Neural crest cell (in vitro differentiated cells): ENCODE measurements at regions not wholly inside any gene's neighbourhood (a gene's known extent, or its start where the extent isn't known, plus 50 kb on each side); places are given as distances from the start of the nearest gene placed in this dataset.
A peak's percentile ranks its signal among the peaks of the same experiment; 100 is the strongest.

Source experiments
- DNase-seq: peaks from one replicate; pipeline ENCODE4 v3.0.0; 2021; ENCODE audit warnings: low read depth, mixed read lengths, low spot score
- H3K27ac Mint-ChIP-seq: one replicate; pipeline ENCODE4 v1.8.0; 2021; ENCODE audit warnings: mild to moderate bottlenecking, mixed read lengths; ENCODE audit not compliant: unreplicated experiment
- H3K27me3 Mint-ChIP-seq: 2 replicates; pipeline ENCODE4 v1.8.0; 2021; ENCODE audit warnings: low read depth, mild to moderate bottlenecking, mixed read lengths
- H3K36me3 Mint-ChIP-seq: 2 replicates; pipeline ENCODE4 v1.8.0; 2021; ENCODE audit warnings: low read depth, mild to moderate bottlenecking, mixed read lengths
- H3K4me1 Mint-ChIP-seq: 2 replicates; pipeline ENCODE4 v1.8.0; 2021; ENCODE audit warnings: mixed read lengths
- H3K4me3 Mint-ChIP-seq: one replicate; pipeline ENCODE4 v1.8.0; 2021; ENCODE audit warnings: mild to moderate bottlenecking, mixed read lengths
- H3K9me3 Mint-ChIP-seq: 2 replicates; pipeline ENCODE4 v1.8.0; 2021; ENCODE audit warnings: mixed read lengths
- TF ChIP-seq, protein P1 (sequence below): fragments of 200-600 bp; sonication (generic); conservative IDR thresholded peaks from 2 replicates; pipeline ENCODE4 v1.5.0; 2021; ENCODE audit warnings: antibody characterized with exemption, mild to moderate bottlenecking

DNA sequence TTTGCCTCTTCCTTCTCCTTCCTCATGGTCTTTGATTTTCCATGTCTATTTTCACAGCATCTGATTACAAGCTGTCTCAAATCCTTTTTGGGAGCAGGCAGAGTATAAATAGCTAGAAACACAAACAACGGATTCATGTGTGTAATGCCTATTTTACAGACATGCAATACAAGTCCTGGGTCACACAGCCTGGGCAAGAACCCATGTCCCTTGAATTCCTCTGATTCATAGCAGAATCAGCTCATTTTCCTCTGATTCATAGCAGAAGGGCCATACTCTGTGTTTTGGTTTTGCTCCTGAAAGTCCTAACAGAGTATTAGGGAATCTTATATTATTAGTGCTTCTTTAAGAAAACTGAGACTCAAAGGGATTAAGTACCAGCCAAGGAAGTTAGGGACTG, 71.3 kb downstream of the IRX5 start:
- TF ChIP-seq, protein P1, sequence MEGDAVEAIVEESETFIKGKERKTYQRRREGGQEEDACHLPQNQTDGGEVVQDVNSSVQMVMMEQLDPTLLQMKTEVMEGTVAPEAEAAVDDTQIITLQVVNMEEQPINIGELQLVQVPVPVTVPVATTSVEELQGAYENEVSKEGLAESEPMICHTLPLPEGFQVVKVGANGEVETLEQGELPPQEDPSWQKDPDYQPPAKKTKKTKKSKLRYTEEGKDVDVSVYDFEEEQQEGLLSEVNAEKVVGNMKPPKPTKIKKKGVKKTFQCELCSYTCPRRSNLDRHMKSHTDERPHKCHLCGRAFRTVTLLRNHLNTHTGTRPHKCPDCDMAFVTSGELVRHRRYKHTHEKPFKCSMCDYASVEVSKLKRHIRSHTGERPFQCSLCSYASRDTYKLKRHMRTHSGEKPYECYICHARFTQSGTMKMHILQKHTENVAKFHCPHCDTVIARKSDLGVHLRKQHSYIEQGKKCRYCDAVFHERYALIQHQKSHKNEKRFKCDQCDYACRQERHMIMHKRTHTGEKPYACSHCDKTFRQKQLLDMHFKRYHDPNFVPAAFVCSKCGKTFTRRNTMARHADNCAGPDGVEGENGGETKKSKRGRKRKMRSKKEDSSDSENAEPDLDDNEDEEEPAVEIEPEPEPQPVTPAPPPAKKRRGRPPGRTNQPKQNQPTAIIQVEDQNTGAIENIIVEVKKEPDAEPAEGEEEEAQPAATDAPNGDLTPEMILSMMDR, result no peak
- Mint-ChIP-seq H3K4me1 (peaks cover 5% of the 10 kb centered on the region), H3K27ac (no peak overlapping the region), H3K36me3 (no peaks in the 10 kb centered on the region), H3K4me3 (no peak overlapping the region), H3K27me3 (peaks cover 6% of the 10 kb centered on the region), H3K9me3 (no peaks in the 10 kb centered on the region)
- DNase-seq, result no peak

- H3K27me3 Mint-ChIP-seq, result peaks cover 2% of the 10 kb centered on the region
- peaks cover 5% of the 10 kb centered on the region for H3K4me1 Mint-ChIP-seq
- TF ChIP-seq, protein P1, result no peak
- no peak overlapping the region for H3K27ac Mint-ChIP-seq
- no peaks in the 10 kb centered on the region for H3K9me3 Mint-ChIP-seq
- H3K4me3 Mint-ChIP-seq, result no peak overlapping the region
- no peak for DNase-seq
- H3K36me3 Mint-ChIP-seq, result no peaks in the 10 kb centered on the region
Observed at GRCh38 chr16:55002419-55002818, 71.8 kb downstream of the IRX5 start.

- no peak overlapping the region for H3K27ac Mint-ChIP-seq
- H3K9me3 Mint-ChIP-seq, result no peaks in the 10 kb centered on the region
- H3K27me3 Mint-ChIP-seq, result peaks cover 2% of the 10 kb centered on the region
- H3K4me3 Mint-ChIP-seq, result no peak overlapping the region
- H3K4me1 Mint-ChIP-seq, result peaks cover 5% of the 10 kb centered on the region
- TF ChIP-seq, protein P1, result no peak
- H3K36me3 Mint-ChIP-seq, result no peaks in the 10 kb centered on the region
- DNase-seq, result no peak
Observed at GRCh38 chr16:55003306-55003705, 72.6 kb downstream of the IRX5 start.

GRCh38 chr16:55003916-55004315, 73.3 kb downstream of the IRX5 start:
- H3K27ac Mint-ChIP-seq, result peak overlapping the region; percentile 35
- H3K4me1 Mint-ChIP-seq, result peaks cover 5% of the 10 kb centered on the region
- TF ChIP-seq, protein P1, result no peak
- no peak for DNase-seq
- no peak overlapping the region for H3K4me3 Mint-ChIP-seq
- H3K27me3 Mint-ChIP-seq, result peaks cover under 1% of the 10 kb centered on the region
- no peaks in the 10 kb centered on the region for H3K36me3 Mint-ChIP-seq
- H3K9me3 Mint-ChIP-seq, result no peaks in the 10 kb centered on the region

- Mint-ChIP-seq H3K27me3 (no peaks in the 10 kb centered on the region), H3K9me3 (no peaks in the 10 kb centered on the region), H3K27ac (no peak overlapping the region), H3K4me3 (no peak overlapping the region), H3K4me1 (peaks cover 2% of the 10 kb centered on the region), H3K36me3 (no peaks in the 10 kb centered on the region)
- TF ChIP-seq, protein P1, result no peak
- DNase-seq, result no peak
Observed at GRCh38 chr16:55007504-55007903, 76.8 kb downstream of the IRX5 start.
